GM23338 (cell line): ENCODE measurements at regions not wholly inside any gene's neighbourhood (a gene's known extent, or its start where the extent isn't known, plus 50 kb on each side); places are given as distances from the start of the nearest gene placed in this dataset.

Experiments used
- CREB1 ChIP-seq: fragments of 250-450 bp; sonication (Bioruptor Pico); IDR thresholded peaks from 2 replicates; pipeline ENCODE4 v1.5.0; 2020; ENCODE audit warnings: low read depth, mild to moderate bottlenecking, moderate library complexity
- EZH2 ChIP-seq: fragments of 200-600 bp; sonication (generic); IDR thresholded peaks from one replicate; pipeline ENCODE4 v1.8.0; 2017; ENCODE audit warnings: antibody characterized with exemption, mild to moderate bottlenecking, low read depth; ENCODE audit not compliant: unreplicated experiment
- EZH2phosphoT487 ChIP-seq: fragments of 200-600 bp; sonication (generic); IDR thresholded peaks from one replicate; pipeline ENCODE4 v1.8.1; 2018; ENCODE audit warnings: antibody characterized with exemption; ENCODE audit not compliant: unreplicated experiment
- JUNB ChIP-seq: IDR thresholded peaks from one replicate; pipeline ENCODE4 v1.6.1; 2016; ENCODE audit warnings: antibody characterized with exemption; ENCODE audit not compliant: unreplicated experiment
- NANOG ChIP-seq: IDR thresholded peaks from 2 replicates; pipeline ENCODE4 v1.6.1; 2016; ENCODE audit warnings: antibody characterized with exemption, borderline replicate concordance
- POLR2AphosphoS5 ChIP-seq: IDR thresholded peaks from 2 replicates; pipeline ENCODE4 v1.6.1; 2016; ENCODE audit warnings: antibody characterized with exemption, low read depth
- STAT1 ChIP-seq: IDR thresholded peaks from one replicate; pipeline ENCODE4 v1.6.1; 2016; ENCODE audit warnings: antibody characterized with exemption; ENCODE audit not compliant: unreplicated experiment
- ZNF114 ChIP-seq: fragments of 250-450 bp; sonication (Bioruptor Pico); IDR thresholded peaks from 2 replicates; pipeline ENCODE4 v1.5.0; 2020; ENCODE audit warnings: mild to moderate bottlenecking, moderate library complexity
- ZNF331 ChIP-seq: fragments of 250-450 bp; sonication (Bioruptor Pico); IDR thresholded peaks from 2 replicates; pipeline ENCODE4 v1.5.0; 2020; ENCODE audit warnings: low read depth, mild to moderate bottlenecking, moderate library complexity
- TF ChIP-seq, protein P1 (sequence below), 2 experiments: fragments of 200-600 bp in 1 of 2; sonication (generic) in 1 of 2; conservative IDR thresholded peaks; 2 replicates each; pipeline versions ENCODE4 v1.5.1 to v1.6.1; 2016 to 2017; ENCODE audit warnings: antibody characterized with exemption in 2 of 2, low read depth in 2 of 2, mild to moderate bottlenecking in 2 of 2, moderate library complexity in 1 of 2
- TF ChIP-seq, protein P2 (sequence below): IDR thresholded peaks from one replicate; pipeline ENCODE4 v1.6.1; 2018; ENCODE audit warnings: antibody characterized with exemption; ENCODE audit not compliant: unreplicated experiment
- TF ChIP-seq, protein P3 (sequence below): IDR thresholded peaks from 2 replicates; pipeline ENCODE4 v1.6.1; 2016; ENCODE audit warnings: antibody characterized with exemption

DNA sequence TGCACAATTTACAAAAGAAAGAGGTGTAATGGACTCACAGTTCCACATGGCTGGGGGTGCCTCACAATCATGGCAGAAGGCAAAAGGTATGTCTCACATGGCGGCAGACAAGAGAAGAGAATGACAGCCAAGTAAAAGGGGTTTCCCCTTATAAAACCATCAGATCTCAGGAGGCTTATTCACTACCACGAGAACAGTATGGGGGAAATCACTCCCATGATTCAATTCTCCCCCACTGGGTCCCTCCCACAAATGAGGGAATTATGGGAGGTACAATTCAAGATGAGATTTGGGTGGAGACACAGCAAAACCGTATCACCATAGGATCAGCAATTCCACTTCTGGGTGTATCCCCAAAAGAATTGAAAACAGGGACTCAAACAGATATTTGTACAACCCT is 97.5 kb upstream of the STX18 start:
- TF ChIP-seq, protein P1, sequence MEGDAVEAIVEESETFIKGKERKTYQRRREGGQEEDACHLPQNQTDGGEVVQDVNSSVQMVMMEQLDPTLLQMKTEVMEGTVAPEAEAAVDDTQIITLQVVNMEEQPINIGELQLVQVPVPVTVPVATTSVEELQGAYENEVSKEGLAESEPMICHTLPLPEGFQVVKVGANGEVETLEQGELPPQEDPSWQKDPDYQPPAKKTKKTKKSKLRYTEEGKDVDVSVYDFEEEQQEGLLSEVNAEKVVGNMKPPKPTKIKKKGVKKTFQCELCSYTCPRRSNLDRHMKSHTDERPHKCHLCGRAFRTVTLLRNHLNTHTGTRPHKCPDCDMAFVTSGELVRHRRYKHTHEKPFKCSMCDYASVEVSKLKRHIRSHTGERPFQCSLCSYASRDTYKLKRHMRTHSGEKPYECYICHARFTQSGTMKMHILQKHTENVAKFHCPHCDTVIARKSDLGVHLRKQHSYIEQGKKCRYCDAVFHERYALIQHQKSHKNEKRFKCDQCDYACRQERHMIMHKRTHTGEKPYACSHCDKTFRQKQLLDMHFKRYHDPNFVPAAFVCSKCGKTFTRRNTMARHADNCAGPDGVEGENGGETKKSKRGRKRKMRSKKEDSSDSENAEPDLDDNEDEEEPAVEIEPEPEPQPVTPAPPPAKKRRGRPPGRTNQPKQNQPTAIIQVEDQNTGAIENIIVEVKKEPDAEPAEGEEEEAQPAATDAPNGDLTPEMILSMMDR (conservative IDR thresholded peaks at IDR 0.05; ENCODE audit: low read depth in 2 of 2) = no peak
- no peak for TF ChIP-seq EZH2phosphoT487
- TF ChIP-seq EZH2 = no peak
- TF ChIP-seq, protein P2, sequence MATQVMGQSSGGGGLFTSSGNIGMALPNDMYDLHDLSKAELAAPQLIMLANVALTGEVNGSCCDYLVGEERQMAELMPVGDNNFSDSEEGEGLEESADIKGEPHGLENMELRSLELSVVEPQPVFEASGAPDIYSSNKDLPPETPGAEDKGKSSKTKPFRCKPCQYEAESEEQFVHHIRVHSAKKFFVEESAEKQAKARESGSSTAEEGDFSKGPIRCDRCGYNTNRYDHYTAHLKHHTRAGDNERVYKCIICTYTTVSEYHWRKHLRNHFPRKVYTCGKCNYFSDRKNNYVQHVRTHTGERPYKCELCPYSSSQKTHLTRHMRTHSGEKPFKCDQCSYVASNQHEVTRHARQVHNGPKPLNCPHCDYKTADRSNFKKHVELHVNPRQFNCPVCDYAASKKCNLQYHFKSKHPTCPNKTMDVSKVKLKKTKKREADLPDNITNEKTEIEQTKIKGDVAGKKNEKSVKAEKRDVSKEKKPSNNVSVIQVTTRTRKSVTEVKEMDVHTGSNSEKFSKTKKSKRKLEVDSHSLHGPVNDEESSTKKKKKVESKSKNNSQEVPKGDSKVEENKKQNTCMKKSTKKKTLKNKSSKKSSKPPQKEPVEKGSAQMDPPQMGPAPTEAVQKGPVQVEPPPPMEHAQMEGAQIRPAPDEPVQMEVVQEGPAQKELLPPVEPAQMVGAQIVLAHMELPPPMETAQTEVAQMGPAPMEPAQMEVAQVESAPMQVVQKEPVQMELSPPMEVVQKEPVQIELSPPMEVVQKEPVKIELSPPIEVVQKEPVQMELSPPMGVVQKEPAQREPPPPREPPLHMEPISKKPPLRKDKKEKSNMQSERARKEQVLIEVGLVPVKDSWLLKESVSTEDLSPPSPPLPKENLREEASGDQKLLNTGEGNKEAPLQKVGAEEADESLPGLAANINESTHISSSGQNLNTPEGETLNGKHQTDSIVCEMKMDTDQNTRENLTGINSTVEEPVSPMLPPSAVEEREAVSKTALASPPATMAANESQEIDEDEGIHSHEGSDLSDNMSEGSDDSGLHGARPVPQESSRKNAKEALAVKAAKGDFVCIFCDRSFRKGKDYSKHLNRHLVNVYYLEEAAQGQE = no peak
- no peak for TF ChIP-seq POLR2AphosphoS5
- TF ChIP-seq STAT1 = no peak
- no peak for TF ChIP-seq ZNF114 (CRISPR knock-in tag)
- TF ChIP-seq CREB1 (CRISPR knock-in tag) = no peak
- TF ChIP-seq NANOG = no peak
- TF ChIP-seq, protein P3, sequence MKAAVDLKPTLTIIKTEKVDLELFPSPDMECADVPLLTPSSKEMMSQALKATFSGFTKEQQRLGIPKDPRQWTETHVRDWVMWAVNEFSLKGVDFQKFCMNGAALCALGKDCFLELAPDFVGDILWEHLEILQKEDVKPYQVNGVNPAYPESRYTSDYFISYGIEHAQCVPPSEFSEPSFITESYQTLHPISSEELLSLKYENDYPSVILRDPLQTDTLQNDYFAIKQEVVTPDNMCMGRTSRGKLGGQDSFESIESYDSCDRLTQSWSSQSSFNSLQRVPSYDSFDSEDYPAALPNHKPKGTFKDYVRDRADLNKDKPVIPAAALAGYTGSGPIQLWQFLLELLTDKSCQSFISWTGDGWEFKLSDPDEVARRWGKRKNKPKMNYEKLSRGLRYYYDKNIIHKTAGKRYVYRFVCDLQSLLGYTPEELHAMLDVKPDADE = no peak
- no peak for TF ChIP-seq ZNF331 (CRISPR knock-in tag)
- TF ChIP-seq JUNB = no peak
